Thyroid gland (tissue), 4 donors: ENCODE measurements at regions not wholly inside any gene's neighbourhood (a gene's known extent, or its start where the extent isn't known, plus 50 kb on each side); places are given as distances from the start of the nearest gene placed in this dataset.

Source experiments
- CTCF ChIP-seq, 6 experiments: fragments of 200-600 bp in 3 of 6; fragments of 450-650 bp in 3 of 6; sonication (generic) in 3 of 6; IDR thresholded peaks; one replicate each; pipeline ENCODE4 v1.5.1; 2016 to 2019; ENCODE audit warnings: antibody characterized with exemption in 6 of 6, mild to moderate bottlenecking in 2 of 6, inconsistent platforms in 1 of 6, moderate library complexity in 1 of 6
- POLR2A ChIP-seq, 2 donors: fragments of 450-650 bp; IDR thresholded peaks; one replicate each; pipeline ENCODE4 v1.6.1; 2017; ENCODE audit warnings: antibody characterized with exemption in 2 of 2, mild to moderate bottlenecking in 2 of 2, moderate library complexity in 1 of 2

- TF ChIP-seq POLR2A (IDR thresholded peaks at IDR 0.05) (no peak), CTCF (IDR thresholded peaks at IDR 0.05) (no peak)
Measured at GRCh38 chr1:48051466-48052126, 54.4 kb upstream of the TRABD2B start.
